ENCODE measurements at regions not wholly inside any gene's neighbourhood (a gene's known extent, or its start where the extent isn't known, plus 50 kb on each side); places are given as distances from the start of the nearest gene placed in this dataset.

GRCh38 chr17:14590459-14591250, 289.8 kb downstream of the HS3ST3B1 start:
- Histone ChIP-seq H3K27ac (ENCODE audit: low read depth, low read length) (no peak overlapping the region), H3K27me3 (ENCODE audit: control insufficient read depth, insufficient read depth, low read length) (peaks cover 4% of the 10 kb centered on the region), H3K9me3 (ENCODE audit: control insufficient read depth, insufficient read depth, low read length) (no peaks in the 10 kb centered on the region), H3K4me3 (ENCODE audit: low read depth, low read length) (no peak overlapping the region)
- ChIA-PET POLR2A (no interaction called here), CTCF (interaction anchor here (1.3 kb wide), 1 partner anchor 336 kb away, joined by 3 read pairs; no protein-coding TSS in a partner anchor)
- DNase-seq (ENCODE audit: low read depth, low spot score), result no peak
- TF ChIP-seq CTCF (IDR thresholded peaks at IDR 0.05; ENCODE audit: low read depth, low read length), result no peak

DNA sequence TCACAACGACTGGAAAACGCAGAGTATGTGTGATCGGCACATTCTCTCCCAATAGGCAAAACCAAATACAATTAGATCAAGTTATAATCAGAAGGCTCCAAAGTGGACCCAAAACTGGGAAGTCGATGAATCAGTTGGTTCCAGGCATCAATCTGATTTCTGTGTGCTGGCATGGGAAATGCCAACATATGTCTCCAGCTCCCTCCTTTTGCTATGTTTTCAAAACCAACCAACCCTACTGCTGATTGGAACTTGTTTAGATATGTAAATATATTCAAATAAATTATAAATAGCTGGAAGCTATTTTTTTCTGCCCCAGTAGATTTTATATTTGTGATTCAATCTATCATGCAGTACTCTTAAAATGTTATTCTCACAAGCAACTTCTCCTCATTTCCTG, 284.2 kb downstream of the HS3ST3B1 start:
- POLR2A ChIA-PET, result no interaction called here
- H3K27me3 ChIP-seq (ENCODE audit: control insufficient read depth, insufficient read depth, low read length), result peaks cover 6% of the 10 kb centered on the region
- H3K27ac ChIP-seq (ENCODE audit: low read depth, low read length), result no peak overlapping the region
- H3K4me3 ChIP-seq (ENCODE audit: low read depth, low read length), result no peak overlapping the region
- TF ChIP-seq CTCF (IDR thresholded peaks at IDR 0.05; ENCODE audit: low read depth, low read length), result no peak
- H3K9me3 ChIP-seq (ENCODE audit: control insufficient read depth, insufficient read depth, low read length), result no peaks in the 10 kb centered on the region
- no peak for DNase-seq (ENCODE audit: low read depth, low spot score)
- CTCF ChIA-PET, result no interaction called here

DNA sequence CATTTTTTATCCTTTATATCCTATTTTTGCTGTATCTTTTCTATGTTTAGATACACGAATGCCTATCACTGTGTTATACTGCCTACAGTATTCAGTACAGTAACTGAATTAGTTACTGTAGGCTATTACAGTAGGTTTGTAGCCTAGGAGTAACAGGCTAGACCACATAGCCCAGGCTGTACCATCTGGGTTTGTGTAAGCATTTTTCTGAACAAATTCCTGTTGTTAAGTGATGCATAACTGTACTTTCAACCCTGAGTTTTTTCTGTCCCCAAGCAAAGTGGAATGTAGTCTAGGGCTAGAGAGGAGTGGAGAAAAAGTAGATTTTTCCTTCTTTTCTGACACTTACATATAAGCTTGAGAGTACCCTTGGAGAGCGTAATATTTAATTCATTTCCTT, 282.1 kb downstream of the HS3ST3B1 start:
- DNase-seq (ENCODE audit: low read depth, low spot score), result no peak
- peaks cover 2% of the 10 kb centered on the region for H3K27me3 ChIP-seq (ENCODE audit: control insufficient read depth, insufficient read depth, low read length)
- CTCF ChIA-PET, result no interaction called here
- no peak overlapping the region for H3K27ac ChIP-seq (ENCODE audit: low read depth, low read length)
- H3K9me3 ChIP-seq (ENCODE audit: control insufficient read depth, insufficient read depth, low read length), result no peaks in the 10 kb centered on the region
- POLR2A ChIA-PET, result no interaction called here
- H3K4me3 ChIP-seq (ENCODE audit: low read depth, low read length), result no peak overlapping the region
- no peak for TF ChIP-seq CTCF (IDR thresholded peaks at IDR 0.05; ENCODE audit: low read depth, low read length)

GRCh38 chr17:14581186-14581830, 280.4 kb downstream of the HS3ST3B1 start:
- no peak for DNase-seq (ENCODE audit: low read depth, low spot score)
- H3K4me3 ChIP-seq (ENCODE audit: low read depth, low read length), result no peak overlapping the region
- no peak for TF ChIP-seq CTCF (IDR thresholded peaks at IDR 0.05; ENCODE audit: low read depth, low read length)
- ChIA-PET POLR2A (no interaction called here), CTCF (no interaction called here)
- no peak overlapping the region for H3K27ac ChIP-seq (ENCODE audit: low read depth, low read length)
- peaks cover 2% of the 10 kb centered on the region for H3K27me3 ChIP-seq (ENCODE audit: control insufficient read depth, insufficient read depth, low read length)
- no peaks in the 10 kb centered on the region for H3K9me3 ChIP-seq (ENCODE audit: control insufficient read depth, insufficient read depth, low read length)

GRCh38 chr17:14580499-14580898, 279.6 kb downstream of the HS3ST3B1 start:
- ChIA-PET POLR2A (no interaction called here), CTCF (no interaction called here)
- no peak for TF ChIP-seq CTCF (IDR thresholded peaks at IDR 0.05; ENCODE audit: low read depth, low read length)
- DNase-seq (ENCODE audit: low read depth, low spot score), result no peak
- H3K27ac ChIP-seq (ENCODE audit: low read depth, low read length), result no peak overlapping the region
- peaks cover 5% of the 10 kb centered on the region for H3K27me3 ChIP-seq (ENCODE audit: control insufficient read depth, insufficient read depth, low read length)
- H3K4me3 ChIP-seq (ENCODE audit: low read depth, low read length), result no peak overlapping the region
- H3K9me3 ChIP-seq (ENCODE audit: control insufficient read depth, insufficient read depth, low read length), result no peaks in the 10 kb centered on the region
